ENCODE measurements at regions not wholly inside any gene's neighbourhood (a gene's known extent, or its start where the extent isn't known, plus 50 kb on each side); places are given as distances from the start of the nearest gene placed in this dataset.

- Histone ChIP-seq H3K4me1 (ENCODE audit: control insufficient read depth in 1 of 2, insufficient read depth in 2 of 2, low read length in 2 of 2) (no peaks in the 10 kb centered on the region), H3K4me2 (replicated peaks; ENCODE audit: extremely low read depth, low read length, poor library complexity, severe bottlenecking) (no peak overlapping the region), H3K4me3 (replicated peaks in 1 of 3; ENCODE audit: low read depth in 2 of 3, low read length in 3 of 3) (no peak overlapping the region), H3K27ac (ENCODE audit: low read depth in 1 of 2, low read length in 2 of 2) (no peak overlapping the region), H2AFZ (ENCODE audit: insufficient read depth, low read depth, low read length, poor library complexity, severe bottlenecking) (no peak overlapping the region), H3K36me3 (replicated peaks in 1 of 2; ENCODE audit: control insufficient read depth in 1 of 2, insufficient read depth in 2 of 2, low read length in 2 of 2) (no peaks in the 10 kb centered on the region), H3K9me3 (replicated peaks in 1 of 2; ENCODE audit: control insufficient read depth in 1 of 2, insufficient read depth in 1 of 2, low read length in 2 of 2) (no peaks in the 10 kb centered on the region), H4K20me1 (ENCODE audit: insufficient read depth, low read length) (no peaks in the 10 kb centered on the region), H3K27me3 (ENCODE audit: control insufficient read depth in 2 of 2, insufficient read depth in 2 of 2, low read length in 2 of 2) (no peaks in the 10 kb centered on the region), H3K9ac (ENCODE audit: insufficient read depth, low read length, poor library complexity, severe bottlenecking) (no peak overlapping the region), H3K79me2 (ENCODE audit: insufficient read depth, low read length) (no peaks in the 10 kb centered on the region)
- H3K9me3 Mint-ChIP-seq = peaks cover 0 to 2% (median 1%) of the 10 kb centered on the region in 7 donors
- TF ChIP-seq CTCF (IDR thresholded peaks at IDR 0.05) = no peak
- intact Hi-C loops (cut with micrococcal nuclease) = no loop called here
- DNase-seq = no peak
- peaks cover 0 to 1% (median 0%) of the 10 kb centered on the region in 3 donors for H3K27me3 Mint-ChIP-seq (ENCODE audit: low read depth in 3 of 3)
- no peaks in the 10 kb centered on the region for H3K36me3 Mint-ChIP-seq
- H3K27ac Mint-ChIP-seq = no peak overlapping the region
- H3K4me3 Mint-ChIP-seq = no peak overlapping the region
- H3K4me1 Mint-ChIP-seq = no peaks in the 10 kb centered on the region
- 86% methylated on average over 4 of the region's 6 CpGs for WGBS (ENCODE audit: insufficient coverage)
Observed at GRCh38 chr2:34004936-34005335, 405.8 kb upstream of the FAM98A start.

- no peaks in the 10 kb centered on the region for H3K36me3 Mint-ChIP-seq
- H3K4me2 ChIP-seq (replicated peaks; ENCODE audit: extremely low read depth, low read length, poor library complexity, severe bottlenecking) = no peak overlapping the region
- no peak for DNase-seq
- no peaks in the 10 kb centered on the region for H4K20me1 ChIP-seq (ENCODE audit: insufficient read depth, low read length)
- intact Hi-C loops (cut with micrococcal nuclease) = no loop called here
- H3K4me3 Mint-ChIP-seq = no peak overlapping the region
- no peaks in the 10 kb centered on the region for H3K79me2 ChIP-seq (ENCODE audit: insufficient read depth, low read length)
- H3K9ac ChIP-seq (ENCODE audit: insufficient read depth, low read length, poor library complexity, severe bottlenecking) = no peak overlapping the region
- no peak overlapping the region for H3K4me3 ChIP-seq (replicated peaks in 1 of 3; ENCODE audit: low read depth in 2 of 3, low read length in 3 of 3)
- peaks cover 0 to 7% (median 1%) of the 10 kb centered on the region in 7 donors for H3K9me3 Mint-ChIP-seq
- H3K36me3 ChIP-seq (replicated peaks in 1 of 2; ENCODE audit: control insufficient read depth in 1 of 2, insufficient read depth in 2 of 2, low read length in 2 of 2) = no peaks in the 10 kb centered on the region
- H3K27ac ChIP-seq (ENCODE audit: low read depth in 1 of 2, low read length in 2 of 2) = no peak overlapping the region
- H3K27ac Mint-ChIP-seq = no peak overlapping the region
- H3K4me1 Mint-ChIP-seq = no peaks in the 10 kb centered on the region
- H3K27me3 Mint-ChIP-seq (ENCODE audit: low read depth in 3 of 3) = peaks cover 0 to 1% (median 0%) of the 10 kb centered on the region in 3 donors
- 0% methylated on average over 3 of the region's 4 CpGs for WGBS (ENCODE audit: insufficient coverage)
- H3K4me1 ChIP-seq (ENCODE audit: control insufficient read depth in 1 of 2, insufficient read depth in 2 of 2, low read length in 2 of 2) = no peaks in the 10 kb centered on the region
- peaks cover 0 to 3% of the 10 kb centered on the region in 2 donors for H3K9me3 ChIP-seq (replicated peaks in 1 of 2; ENCODE audit: control insufficient read depth in 1 of 2, insufficient read depth in 1 of 2, low read length in 2 of 2)
- no peak for TF ChIP-seq CTCF (IDR thresholded peaks at IDR 0.05)
- H2AFZ ChIP-seq (ENCODE audit: insufficient read depth, low read depth, low read length, poor library complexity, severe bottlenecking) = no peak overlapping the region
- H3K27me3 ChIP-seq (ENCODE audit: control insufficient read depth in 2 of 2, insufficient read depth in 2 of 2, low read length in 2 of 2) = no peaks in the 10 kb centered on the region
Observed at GRCh38 chr2:34003795-34004194, 404.7 kb upstream of the FAM98A start.

Measured in CD14-positive monocyte (primary cell).